WI38 (cell line): ENCODE measurements at regions not wholly inside any gene's neighbourhood (a gene's known extent, or its start where the extent isn't known, plus 50 kb on each side); places are given as distances from the start of the nearest gene placed in this dataset.

Experiments
- H3K4me3 ChIP-seq: 2 replicates; pipeline ENCODE4 v1.5.1; 2011; ENCODE audit warnings: low read depth, mild to moderate bottlenecking, control low read depth, low read length
- CTCF ChIP-seq: IDR thresholded peaks from 2 replicates; pipeline ENCODE4 v1.5.1; 2012; ENCODE audit warnings: low read depth, mild to moderate bottlenecking, control low read depth, low read length

GRCh38 chr6:30009113-30009512, 52.0 kb upstream of the POLR1H start:
- TF ChIP-seq CTCF: no peak
- H3K4me3 ChIP-seq: no peak overlapping the region
